ENCODE measurements at regions not wholly inside any gene's neighbourhood (a gene's known extent, or its start where the extent isn't known, plus 50 kb on each side); places are given as distances from the start of the nearest gene placed in this dataset.

GRCh38 chr13:74336546-74336945 lies 202.3 kb upstream of the KLF12 start:
- H3K4me3 ChIP-seq (ENCODE audit: low read length), result no peak overlapping the region
- TF ChIP-seq CTCF (IDR thresholded peaks at IDR 0.05; ENCODE audit: low read depth, low read length, poor library complexity, severe bottlenecking), result no peak
- no peak for TF ChIP-seq EZH2phosphoT487 (IDR thresholded peaks at IDR 0.05; ENCODE audit: borderline replicate concordance, low read length)
- no peaks in the 10 kb centered on the region for H3K36me3 ChIP-seq (ENCODE audit: control insufficient read depth, low read length)
- H3F3A ChIP-seq (ENCODE audit: control insufficient read depth, insufficient read depth), result no peaks in the 10 kb centered on the region
- no peaks in the 10 kb centered on the region for H3K9me2 ChIP-seq (replicated peaks; ENCODE audit: control insufficient read depth, low read length)
- no peak overlapping the region for H3K4me2 ChIP-seq (ENCODE audit: low read length)
- no peaks in the 10 kb centered on the region for H3K79me2 ChIP-seq (ENCODE audit: control insufficient read depth, low read length)
- no peaks in the 10 kb centered on the region for H3K4me1 ChIP-seq (ENCODE audit: control insufficient read depth, low read length)
- peaks cover 8% of the 10 kb centered on the region for H3K27me3 ChIP-seq (ENCODE audit: control insufficient read depth, low read length)
- no peaks in the 10 kb centered on the region for H3K9me3 ChIP-seq (ENCODE audit: control insufficient read depth, insufficient read depth, low read length)
- H3K27ac ChIP-seq (ENCODE audit: low read depth, low read length), result no peak overlapping the region
- no peaks in the 10 kb centered on the region for H4K20me1 ChIP-seq (ENCODE audit: control insufficient read depth, insufficient read depth, low read depth, low read length)

- no peak overlapping the region for H3K4me3 ChIP-seq (ENCODE audit: low read length)
- H3K9me3 ChIP-seq (ENCODE audit: control insufficient read depth, insufficient read depth, low read length), result no peaks in the 10 kb centered on the region
- no peaks in the 10 kb centered on the region for H3K79me2 ChIP-seq (ENCODE audit: control insufficient read depth, low read length)
- no peaks in the 10 kb centered on the region for H3K4me1 ChIP-seq (ENCODE audit: control insufficient read depth, low read length)
- no peaks in the 10 kb centered on the region for H4K20me1 ChIP-seq (ENCODE audit: control insufficient read depth, insufficient read depth, low read depth, low read length)
- no peaks in the 10 kb centered on the region for H3F3A ChIP-seq (ENCODE audit: control insufficient read depth, insufficient read depth)
- no peak overlapping the region for H3K27ac ChIP-seq (ENCODE audit: low read depth, low read length)
- peaks cover 10% of the 10 kb centered on the region for H3K27me3 ChIP-seq (ENCODE audit: control insufficient read depth, low read length)
- H3K36me3 ChIP-seq (ENCODE audit: control insufficient read depth, low read length), result no peaks in the 10 kb centered on the region
- H3K9me2 ChIP-seq (replicated peaks; ENCODE audit: control insufficient read depth, low read length), result no peaks in the 10 kb centered on the region
- no peak overlapping the region for H3K4me2 ChIP-seq (ENCODE audit: low read length)
- TF ChIP-seq CTCF (IDR thresholded peaks at IDR 0.05; ENCODE audit: low read depth, low read length, poor library complexity, severe bottlenecking), result no peak
- no peak for TF ChIP-seq EZH2phosphoT487 (IDR thresholded peaks at IDR 0.05; ENCODE audit: borderline replicate concordance, low read length)
These were observed 201.2 kb upstream of the KLF12 start for GRCh38 chr13:74335370-74335769.

GRCh38 chr13:74329962-74330361 lies 195.8 kb upstream of the KLF12 start:
- no peak overlapping the region for H3K4me3 ChIP-seq (ENCODE audit: low read length)
- no peaks in the 10 kb centered on the region for H3K36me3 ChIP-seq (ENCODE audit: control insufficient read depth, low read length)
- TF ChIP-seq EZH2phosphoT487 (IDR thresholded peaks at IDR 0.05; ENCODE audit: borderline replicate concordance, low read length) (no peak), CTCF (IDR thresholded peaks at IDR 0.05; ENCODE audit: low read depth, low read length, poor library complexity, severe bottlenecking) (no peak)
- H4K20me1 ChIP-seq (ENCODE audit: control insufficient read depth, insufficient read depth, low read depth, low read length), result no peaks in the 10 kb centered on the region
- no peak overlapping the region for H3K27ac ChIP-seq (ENCODE audit: low read depth, low read length)
- no peaks in the 10 kb centered on the region for H3K4me1 ChIP-seq (ENCODE audit: control insufficient read depth, low read length)
- no peaks in the 10 kb centered on the region for H3K9me3 ChIP-seq (ENCODE audit: control insufficient read depth, insufficient read depth, low read length)
- no peaks in the 10 kb centered on the region for H3K79me2 ChIP-seq (ENCODE audit: control insufficient read depth, low read length)
- no peak overlapping the region for H3K4me2 ChIP-seq (ENCODE audit: low read length)
- H3K27me3 ChIP-seq (ENCODE audit: control insufficient read depth, low read length), result 0 out of 2 replicates have a peak, but pooled peaks cover 5% of the 10 kb centered on the region
- H3F3A ChIP-seq (ENCODE audit: control insufficient read depth, insufficient read depth), result no peaks in the 10 kb centered on the region
- no peaks in the 10 kb centered on the region for H3K9me2 ChIP-seq (replicated peaks; ENCODE audit: control insufficient read depth, low read length)

GRCh38 chr13:74325106-74325505 lies 190.9 kb upstream of the KLF12 start:
- H3K4me2 ChIP-seq (ENCODE audit: low read length), result no peak overlapping the region

More at GRCh38 chr13:74325106-74325505, 190.9 kb upstream of the KLF12 start:
- H3K36me3 ChIP-seq (ENCODE audit: control insufficient read depth, low read length), result no peaks in the 10 kb centered on the region
- H3K27me3 ChIP-seq (ENCODE audit: control insufficient read depth, low read length), result 0 out of 2 replicates have a peak, but pooled peaks cover 3% of the 10 kb centered on the region
- H3K4me3 ChIP-seq (ENCODE audit: low read length), result no peak overlapping the region
- no peak for TF ChIP-seq EZH2phosphoT487 (IDR thresholded peaks at IDR 0.05; ENCODE audit: borderline replicate concordance, low read length)
- TF ChIP-seq CTCF (IDR thresholded peaks at IDR 0.05; ENCODE audit: low read depth, low read length, poor library complexity, severe bottlenecking), result no peak
- no peaks in the 10 kb centered on the region for H3K9me3 ChIP-seq (ENCODE audit: control insufficient read depth, insufficient read depth, low read length)
- no peaks in the 10 kb centered on the region for H3F3A ChIP-seq (ENCODE audit: control insufficient read depth, insufficient read depth)
- no peaks in the 10 kb centered on the region for H4K20me1 ChIP-seq (ENCODE audit: control insufficient read depth, insufficient read depth, low read depth, low read length)
- no peaks in the 10 kb centered on the region for H3K9me2 ChIP-seq (replicated peaks; ENCODE audit: control insufficient read depth, low read length)
- no peaks in the 10 kb centered on the region for H3K4me1 ChIP-seq (ENCODE audit: control insufficient read depth, low read length)
- no peaks in the 10 kb centered on the region for H3K79me2 ChIP-seq (ENCODE audit: control insufficient read depth, low read length)
- no peak overlapping the region for H3K27ac ChIP-seq (ENCODE audit: low read depth, low read length)
